Stimulated activated CD8-positive, alpha-beta memory T cell treated with anti-CD3 and anti-CD28 coated beads, Interleukin-15, amount 100 ng/mL, for 48 hours (primary cell): ENCODE measurements at regions not wholly inside any gene's neighbourhood (a gene's known extent, or its start where the extent isn't known, plus 50 kb on each side); places are given as distances from the start of the nearest gene placed in this dataset.

Source experiments
- DNase-seq, 2 donors: peaks; one replicate each; pipeline ENCODE4 v3.0.0-alpha.2; 2020; ENCODE audit warnings: low read depth in 2 of 2

DNA sequence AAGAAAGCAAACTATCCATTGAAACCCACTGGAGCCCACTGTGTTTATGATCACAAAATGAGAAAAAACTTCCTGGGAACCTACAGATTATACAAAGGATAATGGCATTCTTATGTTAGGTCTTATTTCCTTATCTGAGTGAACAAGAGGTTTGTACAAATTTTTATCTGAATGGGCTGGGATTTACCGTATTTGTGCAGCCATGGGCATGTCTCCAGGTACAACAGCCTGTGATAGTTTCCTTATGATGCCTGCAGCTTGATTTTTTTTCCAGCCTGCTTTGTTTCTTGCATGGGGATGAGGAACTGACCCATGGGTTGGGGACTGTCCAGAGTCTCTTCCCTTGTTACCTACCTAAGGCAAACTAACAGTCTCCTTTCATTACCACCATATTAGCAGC lies 244.0 kb upstream of the RBMY1B start:
- no peak for DNase-seq

DNA sequence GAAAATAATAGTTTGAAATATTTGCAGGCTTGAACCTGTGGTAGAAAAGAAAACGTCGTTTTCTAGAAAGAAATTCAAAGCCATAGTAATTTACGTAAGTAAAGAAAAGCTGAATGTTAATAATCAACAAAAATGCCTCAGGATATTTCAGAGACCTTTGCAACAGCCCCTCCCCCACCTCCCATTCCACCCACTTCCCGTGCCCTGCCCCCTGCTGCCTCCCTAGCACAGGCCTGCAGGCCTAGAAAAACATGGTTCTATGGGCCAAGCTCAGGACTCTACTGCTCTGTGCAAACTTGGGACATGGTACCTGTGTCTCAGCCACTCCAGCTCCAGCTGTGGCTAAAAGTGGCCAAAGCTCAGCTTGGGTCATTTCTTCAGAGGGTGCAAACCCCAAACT lies 223.4 kb upstream of the RBMY1B start:
- no peak for DNase-seq

DNA sequence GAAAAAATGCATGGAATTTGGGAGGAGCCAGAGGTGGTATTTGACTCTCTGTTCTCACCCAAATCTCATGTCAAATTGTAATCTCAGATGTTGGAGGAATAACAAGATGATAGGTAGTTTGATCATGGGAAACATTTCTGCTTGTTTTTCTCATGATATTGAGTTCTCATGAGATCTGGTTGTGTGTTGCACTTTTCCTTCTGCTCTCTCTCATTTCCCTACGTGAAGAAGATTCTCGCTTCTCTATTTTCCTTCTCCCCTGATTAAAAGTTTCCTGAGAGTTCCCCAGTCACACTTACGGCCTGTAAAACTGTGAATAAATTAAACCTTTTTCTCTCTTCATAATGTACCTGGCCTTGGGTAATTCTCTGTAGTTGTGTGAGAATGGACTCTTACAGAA lies 222.2 kb upstream of the RBMY1B start:
- no peak for DNase-seq

DNA sequence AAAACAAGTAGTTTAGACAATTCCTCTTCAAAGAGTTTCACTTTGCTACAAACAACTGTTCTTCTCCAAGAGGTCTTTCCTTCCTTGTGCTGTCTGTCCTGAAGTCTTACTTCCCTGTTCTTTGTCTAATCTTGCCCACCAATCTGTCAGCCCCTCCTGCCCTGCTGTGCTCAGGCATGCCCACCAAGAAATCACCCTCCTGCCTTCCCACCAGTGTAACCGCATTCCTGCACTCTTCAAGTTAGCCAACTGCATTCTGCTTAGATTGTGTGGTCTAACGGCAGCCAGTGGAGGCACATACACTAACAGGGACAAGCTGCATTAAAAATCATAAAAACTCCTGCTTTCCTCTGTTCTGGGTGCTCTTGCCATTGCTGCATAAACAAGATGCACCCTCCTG lies 215.9 kb upstream of the RBMY1B start:
- no peak for DNase-seq

DNA sequence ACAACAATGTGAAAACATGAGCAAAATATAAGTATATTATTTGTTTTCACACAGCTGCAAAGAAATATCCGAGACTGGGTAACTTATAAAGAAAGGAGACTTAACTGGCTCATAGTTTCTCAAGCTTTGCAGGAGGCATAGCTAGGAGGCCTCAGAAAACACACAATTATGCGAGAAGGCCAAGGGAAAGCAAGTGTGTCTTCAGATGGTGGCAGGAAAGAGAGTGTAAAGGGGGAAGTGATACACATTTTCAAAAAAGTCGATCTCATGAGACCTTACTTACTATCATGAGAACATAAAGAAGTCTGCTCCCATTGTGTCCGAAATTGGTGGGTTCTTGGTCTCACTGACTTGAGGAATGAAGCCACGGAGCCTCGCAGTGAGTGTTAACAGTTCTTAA lies 208.9 kb upstream of the RBMY1B start:
- DNase-seq, result no peak

DNA sequence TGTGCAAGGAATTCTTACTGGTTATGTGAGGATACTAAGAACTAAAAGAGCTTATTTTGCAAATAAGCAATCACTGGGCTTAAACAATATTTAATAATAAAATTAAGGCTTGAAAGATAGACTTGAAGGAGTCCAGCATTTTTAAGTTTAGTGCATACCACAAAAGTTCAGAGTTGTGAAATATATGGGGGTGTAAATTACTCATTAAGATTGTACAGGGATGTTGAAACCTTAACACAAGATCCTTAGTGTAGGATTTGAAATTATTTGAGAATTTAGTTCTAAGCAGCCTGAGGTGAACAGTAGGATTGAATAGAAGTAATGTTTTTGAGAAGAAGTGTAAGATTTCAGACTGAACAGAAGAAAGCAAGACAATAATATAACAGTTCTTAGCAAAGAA lies 195.8 kb upstream of the RBMY1B start:
- DNase-seq, result no peak
